ENCODE measurements at regions not wholly inside any gene's neighbourhood (a gene's known extent, or its start where the extent isn't known, plus 50 kb on each side); places are given as distances from the start of the nearest gene placed in this dataset.

- TF ChIP-seq CTCF (IDR thresholded peaks at IDR 0.05) (no peak), POLR2A (IDR thresholded peaks at IDR 0.05) (no peak)
These were observed 452.9 kb downstream of the MATN1 start for GRCh38 chr1:30270461-30270860.

Measured in thyroid gland (tissue), 4 donors.